ENCODE measurements at regions not wholly inside any gene's neighbourhood (a gene's known extent, or its start where the extent isn't known, plus 50 kb on each side); places are given as distances from the start of the nearest gene placed in this dataset.

GRCh38 chr4:104643805-104644204 lies 149.1 kb upstream of the CXXC4 start:
- no peak for TF ChIP-seq EZH2phosphoT487 (IDR thresholded peaks at IDR 0.05; ENCODE audit: borderline replicate concordance)
- no peak for TF ChIP-seq CTCF (conservative IDR thresholded peaks at IDR 0.05; ENCODE audit: low read length)

All from Loucy (cell line).